ENCODE measurements at regions not wholly inside any gene's neighbourhood (a gene's known extent, or its start where the extent isn't known, plus 50 kb on each side); places are given as distances from the start of the nearest gene placed in this dataset.

- Histone ChIP-seq H3K23ac (ENCODE audit: low read length in 2 of 2) (no peak overlapping the region), H3K4me1 (ENCODE audit: control insufficient read depth, insufficient read depth, low read depth, low read length) (no peaks in the 10 kb centered on the region), H2AFZ (ENCODE audit: low read depth, low read length) (no peak overlapping the region), H2BK5ac (ENCODE audit: low read depth, low read length, poor library complexity, severe bottlenecking) (no peak overlapping the region), H2BK120ac (ENCODE audit: low read depth, low read length) (no peak overlapping the region), H3K27me3 (ENCODE audit: control insufficient read depth in 1 of 2, insufficient read depth in 1 of 2, low read length in 2 of 2) (no peaks in the 10 kb centered on the region), H2BK15ac (ENCODE audit: low read depth, poor library complexity, severe bottlenecking) (no peak overlapping the region), H3K14ac (ENCODE audit: low read length in 2 of 2) (no peak overlapping the region), H3K36me3 (ENCODE audit: control insufficient read depth in 1 of 2, insufficient read depth in 2 of 2, low read depth in 1 of 2, low read length in 2 of 2) (no peaks in the 10 kb centered on the region), H3K27ac (ENCODE audit: low read length, poor library complexity, severe bottlenecking) (no peak overlapping the region), H3K79me1 (replicated peaks; ENCODE audit: low read length, poor library complexity, severe bottlenecking) (no peaks in the 10 kb centered on the region), H4K8ac (ENCODE audit: low read length) (no peak overlapping the region), H3K18ac (ENCODE audit: low read depth in 1 of 2, low read length in 2 of 2) (no peak overlapping the region), H3K4me3 (ENCODE audit: insufficient read depth in 1 of 2, low read depth in 1 of 2, low read length in 2 of 2) (no peak overlapping the region), H4K91ac (ENCODE audit: low read length) (no peak overlapping the region), H3K9ac (ENCODE audit: low read length) (no peak overlapping the region), H3K9me3 (ENCODE audit: control insufficient read depth, low read length) (no peaks in the 10 kb centered on the region), H2AK5ac (ENCODE audit: low read length, severe bottlenecking) (no peak overlapping the region), H3K4ac (ENCODE audit: low read depth in 1 of 2, low read length in 2 of 2) (no peak overlapping the region), H3K4me2 (ENCODE audit: low read length, poor library complexity, severe bottlenecking) (no peak overlapping the region), H2BK12ac (ENCODE audit: low read length in 2 of 2) (no peak overlapping the region)
- DNase-seq, result no peak
- 69% methylated on average over 6 of the region's 7 CpGs for WGBS
Measured at GRCh38 chr4:180430283-180430682, 1812.9 kb upstream of the TENM3 start.

GRCh38 chr4:180434131-180434895 lies 1808.9 kb upstream of the TENM3 start:
- no peak overlapping the region for H2BK12ac ChIP-seq (ENCODE audit: low read length in 2 of 2)
- H3K27ac ChIP-seq (ENCODE audit: low read length, poor library complexity, severe bottlenecking), result peak overlapping the region; percentile 76
- H3K4me3 ChIP-seq (ENCODE audit: insufficient read depth in 1 of 2, low read depth in 1 of 2, low read length in 2 of 2), result no peak overlapping the region
- no peak overlapping the region for H2AK5ac ChIP-seq (ENCODE audit: low read length, severe bottlenecking)
- H3K36me3 ChIP-seq (ENCODE audit: control insufficient read depth in 1 of 2, insufficient read depth in 2 of 2, low read depth in 1 of 2, low read length in 2 of 2), result no peaks in the 10 kb centered on the region
- H4K8ac ChIP-seq (ENCODE audit: low read length), result no peak overlapping the region
- H2BK120ac ChIP-seq (ENCODE audit: low read depth, low read length), result no peak overlapping the region
- no peak overlapping the region for H2BK5ac ChIP-seq (ENCODE audit: low read depth, low read length, poor library complexity, severe bottlenecking)
- H2AFZ ChIP-seq (ENCODE audit: low read depth, low read length), result no peak overlapping the region
- no peak for DNase-seq
- H4K91ac ChIP-seq (ENCODE audit: low read length), result no peak overlapping the region
- no peak overlapping the region for H3K9ac ChIP-seq (ENCODE audit: low read length)
- no peak overlapping the region for H3K23ac ChIP-seq (ENCODE audit: low read length in 2 of 2)
- no peak overlapping the region for H2BK15ac ChIP-seq (ENCODE audit: low read depth, poor library complexity, severe bottlenecking)
- WGBS, result no CpG with 5 or more reads among the region's 3 CpGs
- H3K4me2 ChIP-seq (ENCODE audit: low read length, poor library complexity, severe bottlenecking), result peak overlapping the region; percentile 66
- H3K14ac ChIP-seq (ENCODE audit: low read length in 2 of 2), result no peak overlapping the region
- H3K9me3 ChIP-seq (ENCODE audit: control insufficient read depth, low read length), result no peaks in the 10 kb centered on the region
- no peaks in the 10 kb centered on the region for H3K79me1 ChIP-seq (replicated peaks; ENCODE audit: low read length, poor library complexity, severe bottlenecking)
- no peaks in the 10 kb centered on the region for H3K27me3 ChIP-seq (ENCODE audit: control insufficient read depth in 1 of 2, insufficient read depth in 1 of 2, low read length in 2 of 2)
- no peak overlapping the region for H3K18ac ChIP-seq (ENCODE audit: low read depth in 1 of 2, low read length in 2 of 2)
- H3K4me1 ChIP-seq (ENCODE audit: control insufficient read depth, insufficient read depth, low read depth, low read length), result no peaks in the 10 kb centered on the region
- H3K4ac ChIP-seq (ENCODE audit: low read depth in 1 of 2, low read length in 2 of 2), result no peak overlapping the region

GRCh38 chr4:180436361-180436760 lies 1806.8 kb upstream of the TENM3 start:
- Histone ChIP-seq H4K8ac (ENCODE audit: low read length) (no peak overlapping the region), H3K9me3 (ENCODE audit: control insufficient read depth, low read length) (no peaks in the 10 kb centered on the region), H3K4ac (ENCODE audit: low read depth in 1 of 2, low read length in 2 of 2) (no peak overlapping the region), H2BK5ac (ENCODE audit: low read depth, low read length, poor library complexity, severe bottlenecking) (no peak overlapping the region), H2BK120ac (ENCODE audit: low read depth, low read length) (no peak overlapping the region), H3K4me2 (ENCODE audit: low read length, poor library complexity, severe bottlenecking) (no peak overlapping the region), H2BK15ac (ENCODE audit: low read depth, poor library complexity, severe bottlenecking) (no peak overlapping the region), H3K9ac (ENCODE audit: low read length) (no peak overlapping the region), H2AK5ac (ENCODE audit: low read length, severe bottlenecking) (no peak overlapping the region), H3K4me1 (ENCODE audit: control insufficient read depth, insufficient read depth, low read depth, low read length) (no peaks in the 10 kb centered on the region), H3K36me3 (ENCODE audit: control insufficient read depth in 1 of 2, insufficient read depth in 2 of 2, low read depth in 1 of 2, low read length in 2 of 2) (no peaks in the 10 kb centered on the region), H2BK12ac (ENCODE audit: low read length in 2 of 2) (no peak overlapping the region), H3K4me3 (ENCODE audit: insufficient read depth in 1 of 2, low read depth in 1 of 2, low read length in 2 of 2) (no peak overlapping the region), H3K23ac (ENCODE audit: low read length in 2 of 2) (no peak overlapping the region), H3K79me1 (replicated peaks; ENCODE audit: low read length, poor library complexity, severe bottlenecking) (no peaks in the 10 kb centered on the region), H2AFZ (ENCODE audit: low read depth, low read length) (no peak overlapping the region), H3K27me3 (ENCODE audit: control insufficient read depth in 1 of 2, insufficient read depth in 1 of 2, low read length in 2 of 2) (no peaks in the 10 kb centered on the region), H3K14ac (ENCODE audit: low read length in 2 of 2) (no peak overlapping the region), H3K18ac (ENCODE audit: low read depth in 1 of 2, low read length in 2 of 2) (no peak overlapping the region), H4K91ac (ENCODE audit: low read length) (no peak overlapping the region), H3K27ac (ENCODE audit: low read length, poor library complexity, severe bottlenecking) (no peak overlapping the region)
- no CpG with 5 or more reads among the region's 1 CpG for WGBS
- no peak for DNase-seq

- H3K79me1 ChIP-seq (replicated peaks; ENCODE audit: low read length, poor library complexity, severe bottlenecking), result no peaks in the 10 kb centered on the region
- no peak overlapping the region for H3K4ac ChIP-seq (ENCODE audit: low read depth in 1 of 2, low read length in 2 of 2)
- H2BK120ac ChIP-seq (ENCODE audit: low read depth, low read length), result no peak overlapping the region
- H3K36me3 ChIP-seq (ENCODE audit: control insufficient read depth in 1 of 2, insufficient read depth in 2 of 2, low read depth in 1 of 2, low read length in 2 of 2), result no peaks in the 10 kb centered on the region
- no peak overlapping the region for H2BK5ac ChIP-seq (ENCODE audit: low read depth, low read length, poor library complexity, severe bottlenecking)
- H2BK12ac ChIP-seq (ENCODE audit: low read length in 2 of 2), result no peak overlapping the region
- H3K4me1 ChIP-seq (ENCODE audit: control insufficient read depth, insufficient read depth, low read depth, low read length), result no peaks in the 10 kb centered on the region
- no peak overlapping the region for H2AK5ac ChIP-seq (ENCODE audit: low read length, severe bottlenecking)
- no peak overlapping the region for H3K23ac ChIP-seq (ENCODE audit: low read length in 2 of 2)
- H3K27ac ChIP-seq (ENCODE audit: low read length, poor library complexity, severe bottlenecking), result no peak overlapping the region
- no peak overlapping the region for H4K91ac ChIP-seq (ENCODE audit: low read length)
- no peaks in the 10 kb centered on the region for H3K9me3 ChIP-seq (ENCODE audit: control insufficient read depth, low read length)
- no peak overlapping the region for H2BK15ac ChIP-seq (ENCODE audit: low read depth, poor library complexity, severe bottlenecking)
- no peak overlapping the region for H2AFZ ChIP-seq (ENCODE audit: low read depth, low read length)
- DNase-seq, result no peak
- H3K9ac ChIP-seq (ENCODE audit: low read length), result peak overlapping the region; percentile 29
- no peak overlapping the region for H3K14ac ChIP-seq (ENCODE audit: low read length in 2 of 2)
- no peak overlapping the region for H3K18ac ChIP-seq (ENCODE audit: low read depth in 1 of 2, low read length in 2 of 2)
- H4K8ac ChIP-seq (ENCODE audit: low read length), result no peak overlapping the region
- H3K4me3 ChIP-seq (ENCODE audit: insufficient read depth in 1 of 2, low read depth in 1 of 2, low read length in 2 of 2), result peak overlapping the region in 1 of 2 experiments; percentile 71
- 87% methylated on average over 5 of the region's 5 CpGs for WGBS
- no peak overlapping the region for H3K4me2 ChIP-seq (ENCODE audit: low read length, poor library complexity, severe bottlenecking)
- no peaks in the 10 kb centered on the region for H3K27me3 ChIP-seq (ENCODE audit: control insufficient read depth in 1 of 2, insufficient read depth in 1 of 2, low read length in 2 of 2)
Measured at GRCh38 chr4:180437601-180438000, 1805.6 kb upstream of the TENM3 start.

Data from mesenchymal stem cell (in vitro differentiated cells and primary cell).